Hepatocyte (in vitro differentiated cells): ENCODE measurements at regions not wholly inside any gene's neighbourhood (a gene's known extent, or its start where the extent isn't known, plus 50 kb on each side); places are given as distances from the start of the nearest gene placed in this dataset.

Experiments used
- DNase-seq: peaks from one replicate; pipeline ENCODE4 v3.0.0-alpha.2; 2016; ENCODE audit warnings: low spot score
- H2AFZ ChIP-seq: fragments of 200-600 bp; sonication (generic); 2 replicates; pipeline ENCODE4 v1.6.0; 2016; ENCODE audit warnings: antibody characterized with exemption, mild to moderate bottlenecking
- H3K27ac ChIP-seq: fragments of 200-600 bp; sonication (generic); 2 replicates; pipeline ENCODE4 v1.5.1; 2016; ENCODE audit warnings: mild to moderate bottlenecking
- H3K27me3 ChIP-seq: fragments of 200-600 bp; sonication (generic); 2 replicates; pipeline ENCODE4 v1.6.1; 2016
- H3K36me3 ChIP-seq: fragments of 200-600 bp; sonication (generic); replicated peaks from 2 replicates; pipeline ENCODE4 v1.5.1; 2016; ENCODE audit warnings: low read depth; ENCODE audit not compliant: insufficient read depth
- H3K4me1 ChIP-seq: fragments of 200-600 bp; sonication (generic); 2 replicates; pipeline ENCODE4 v1.5.1; 2016; ENCODE audit warnings: mild to moderate bottlenecking, moderate library complexity; ENCODE audit not compliant: insufficient read depth
- H3K4me2 ChIP-seq: fragments of 200-600 bp; sonication (generic); 2 replicates; pipeline ENCODE4 v1.6.0; 2016
- H3K4me3 ChIP-seq: fragments of 200-600 bp; sonication (generic); 2 replicates; pipeline ENCODE4 v1.5.1; 2016; ENCODE audit warnings: mild to moderate bottlenecking
- H3K79me2 ChIP-seq: fragments of 200-600 bp; sonication (generic); 2 replicates; pipeline ENCODE4 v1.6.0; 2017; ENCODE audit warnings: mild to moderate bottlenecking
- H3K9me2 ChIP-seq: fragments of 200-600 bp; sonication (generic); replicated peaks from 2 replicates; pipeline ENCODE4 v1.6.0; 2017; ENCODE audit warnings: mild to moderate bottlenecking; ENCODE audit not compliant: insufficient read depth
- H3K9me3 ChIP-seq: fragments of 200-600 bp; sonication (generic); 2 replicates; pipeline ENCODE4 v1.5.1; 2016; ENCODE audit warnings: low read depth, mild to moderate bottlenecking
- H4K20me1 ChIP-seq: fragments of 200-600 bp; sonication (generic); 2 replicates; pipeline ENCODE4 v1.6.0; 2016; ENCODE audit warnings: mild to moderate bottlenecking; ENCODE audit not compliant: insufficient read depth, poor library complexity, severe bottlenecking
- CTCF ChIP-seq: fragments of 200-600 bp; sonication (generic); IDR thresholded peaks from 2 replicates; pipeline ENCODE4 v1.5.1; 2016; ENCODE audit warnings: antibody characterized with exemption, mild to moderate bottlenecking; ENCODE audit not compliant: poor library complexity
- EZH2 ChIP-seq: fragments of 200-600 bp; sonication (generic); IDR thresholded peaks from 2 replicates; pipeline ENCODE4 v1.6.1; 2016; ENCODE audit warnings: antibody characterized with exemption, mild to moderate bottlenecking, borderline replicate concordance
- EZH2phosphoT487 ChIP-seq: fragments of 200-600 bp; sonication (generic); IDR thresholded peaks from one replicate; pipeline ENCODE4 v1.6.1; 2018; ENCODE audit warnings: antibody characterized with exemption, mild to moderate bottlenecking, low read depth, moderate library complexity; ENCODE audit not compliant: unreplicated experiment, severe bottlenecking
- WGBS: methylation state at CpG from one replicate; pipeline ENCODE4 v1.1.6; 2016; ENCODE audit warnings: low lambda C conversion rate; ENCODE audit errors: missing lambda C conversion rate; 5-methylcytosine and 5-hydroxymethylcytosine counted together

DNA sequence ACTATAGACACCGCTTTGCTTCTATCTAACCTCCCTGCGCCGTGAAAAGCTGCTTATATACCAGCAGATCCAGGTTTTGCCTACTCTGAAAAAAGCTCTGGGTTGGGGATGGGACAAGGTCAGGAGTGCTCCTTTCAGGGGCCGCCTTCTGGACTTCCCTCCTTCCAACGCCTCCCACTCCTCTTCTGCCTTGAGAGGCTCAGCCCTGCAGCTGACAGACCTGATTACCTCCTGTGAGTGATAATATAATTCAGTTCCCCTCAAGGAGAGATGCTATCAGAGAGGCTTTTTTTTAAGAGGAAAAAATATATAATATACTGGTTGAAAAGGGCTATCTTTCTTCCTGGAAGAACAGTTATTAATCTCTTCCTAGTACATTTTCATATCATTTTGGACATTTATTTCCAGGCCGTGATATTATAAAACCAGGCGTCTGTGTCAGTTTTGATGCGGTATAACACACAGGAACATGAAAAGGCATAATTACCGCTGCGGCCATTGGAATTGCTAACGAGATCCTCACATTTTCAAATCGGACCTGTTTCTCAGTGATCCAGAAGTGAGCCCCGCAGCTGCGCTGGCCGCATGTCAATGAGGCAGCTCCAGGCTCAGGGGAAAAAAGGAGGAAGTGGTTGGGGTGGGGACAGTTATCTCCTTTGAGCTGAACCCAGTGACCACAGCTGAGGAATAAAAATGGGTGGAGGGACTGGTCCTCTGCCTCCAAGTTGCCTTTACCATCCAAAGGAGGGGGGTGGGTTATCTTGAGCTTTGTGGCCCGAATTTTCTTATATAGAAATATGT lies 457.1 kb downstream of the TYW1 start:
- Histone ChIP-seq H2AFZ (no peak overlapping the region), H3K9me2 (no peaks in the 10 kb centered on the region), H3K4me3 (no peak overlapping the region), H3K27me3 (no peaks in the 10 kb centered on the region), H3K36me3 (no peaks in the 10 kb centered on the region), H3K27ac (no peak overlapping the region), H3K9me3 (no peaks in the 10 kb centered on the region), H3K4me2 (no peak overlapping the region), H4K20me1 (no peaks in the 10 kb centered on the region), H3K4me1 (no peaks in the 10 kb centered on the region), H3K79me2 (no peaks in the 10 kb centered on the region)
- no peak for DNase-seq
- TF ChIP-seq EZH2phosphoT487, result no peak
- no peak for TF ChIP-seq EZH2
- TF ChIP-seq CTCF, result no peak
- 68% methylated on average over 16 of the region's 16 CpGs for WGBS

- Histone ChIP-seq H2AFZ (no peak overlapping the region), H3K4me2 (no peak overlapping the region), H3K27ac (no peak overlapping the region), H3K4me3 (no peak overlapping the region), H3K79me2 (no peaks in the 10 kb centered on the region), H3K9me2 (no peaks in the 10 kb centered on the region), H3K36me3 (no peaks in the 10 kb centered on the region), H4K20me1 (no peaks in the 10 kb centered on the region), H3K27me3 (no peaks in the 10 kb centered on the region), H3K9me3 (no peaks in the 10 kb centered on the region), H3K4me1 (no peaks in the 10 kb centered on the region)
- no peak for DNase-seq
- TF ChIP-seq EZH2phosphoT487 (no peak), EZH2 (no peak), CTCF (no peak)
- 100% methylated on average over 1 of the region's 1 CpG for WGBS
These were observed 458.9 kb downstream of the TYW1 start for GRCh38 chr7:67455508-67455907.

- TF ChIP-seq EZH2phosphoT487, result no peak
- no peak for TF ChIP-seq EZH2
- TF ChIP-seq CTCF, result no peak
- peak overlapping the region; percentile 23 for H3K27ac ChIP-seq
- H3K79me2 ChIP-seq, result no peaks in the 10 kb centered on the region
- no peak overlapping the region for H3K4me2 ChIP-seq
- H3K4me3 ChIP-seq, result no peak overlapping the region
- H3K36me3 ChIP-seq, result no peaks in the 10 kb centered on the region
- 39% methylated on average over 9 of the region's 9 CpGs for WGBS
- H3K27me3 ChIP-seq, result no peaks in the 10 kb centered on the region
- no peaks in the 10 kb centered on the region for H3K9me3 ChIP-seq
- peaks cover 10% of the 10 kb centered on the region for H3K4me1 ChIP-seq
- peak; percentile 72 for DNase-seq
- H2AFZ ChIP-seq, result no peak overlapping the region
- no peaks in the 10 kb centered on the region for H4K20me1 ChIP-seq
- H3K9me2 ChIP-seq, result no peaks in the 10 kb centered on the region
These were observed 466.2 kb downstream of the TYW1 start for GRCh38 chr7:67462781-67463191.
